ENCODE measurements at regions not wholly inside any gene's neighbourhood (a gene's known extent, or its start where the extent isn't known, plus 50 kb on each side); places are given as distances from the start of the nearest gene placed in this dataset.

- H3K27ac ChIP-seq (ENCODE audit: low read depth, low read length): no peak overlapping the region
- H3K9me3 ChIP-seq (ENCODE audit: control insufficient read depth, insufficient read depth, low read length): no peaks in the 10 kb centered on the region
- no peaks in the 10 kb centered on the region for H3K4me1 ChIP-seq (ENCODE audit: control insufficient read depth, low read length)
- no peaks in the 10 kb centered on the region for H3K9me2 ChIP-seq (replicated peaks; ENCODE audit: control insufficient read depth, low read length)
- H3K79me2 ChIP-seq (ENCODE audit: control insufficient read depth, low read length): no peaks in the 10 kb centered on the region
- no peak for TF ChIP-seq CTCF (IDR thresholded peaks at IDR 0.05; ENCODE audit: low read depth, low read length, poor library complexity, severe bottlenecking)
- no peak for TF ChIP-seq EZH2phosphoT487 (IDR thresholded peaks at IDR 0.05; ENCODE audit: borderline replicate concordance, low read length)
- H3K36me3 ChIP-seq (ENCODE audit: control insufficient read depth, low read length): no peaks in the 10 kb centered on the region
- H3F3A ChIP-seq (ENCODE audit: control insufficient read depth, insufficient read depth): no peaks in the 10 kb centered on the region
- H3K4me2 ChIP-seq (ENCODE audit: low read length): no peak overlapping the region
- H3K27me3 ChIP-seq (ENCODE audit: control insufficient read depth, low read length): no peaks in the 10 kb centered on the region
- H3K4me3 ChIP-seq (ENCODE audit: low read length): no peak overlapping the region
- H4K20me1 ChIP-seq (ENCODE audit: control insufficient read depth, insufficient read depth, low read depth, low read length): no peaks in the 10 kb centered on the region
Observed at GRCh38 chr5:61966296-61966955, 339.6 kb upstream of the KIF2A start.

- no peaks in the 10 kb centered on the region for H3K9me3 ChIP-seq (ENCODE audit: control insufficient read depth, insufficient read depth, low read length)
- H3F3A ChIP-seq (ENCODE audit: control insufficient read depth, insufficient read depth): no peaks in the 10 kb centered on the region
- no peaks in the 10 kb centered on the region for H3K27me3 ChIP-seq (ENCODE audit: control insufficient read depth, low read length)
- no peaks in the 10 kb centered on the region for H3K4me1 ChIP-seq (ENCODE audit: control insufficient read depth, low read length)
- no peak overlapping the region for H3K4me2 ChIP-seq (ENCODE audit: low read length)
- no peak overlapping the region for H3K4me3 ChIP-seq (ENCODE audit: low read length)
- H3K9me2 ChIP-seq (replicated peaks; ENCODE audit: control insufficient read depth, low read length): no peaks in the 10 kb centered on the region
- no peaks in the 10 kb centered on the region for H3K36me3 ChIP-seq (ENCODE audit: control insufficient read depth, low read length)
- H3K27ac ChIP-seq (ENCODE audit: low read depth, low read length): no peak overlapping the region
- H4K20me1 ChIP-seq (ENCODE audit: control insufficient read depth, insufficient read depth, low read depth, low read length): no peaks in the 10 kb centered on the region
- TF ChIP-seq CTCF (IDR thresholded peaks at IDR 0.05; ENCODE audit: low read depth, low read length, poor library complexity, severe bottlenecking) (no peak), EZH2phosphoT487 (IDR thresholded peaks at IDR 0.05; ENCODE audit: borderline replicate concordance, low read length) (no peak)
- no peaks in the 10 kb centered on the region for H3K79me2 ChIP-seq (ENCODE audit: control insufficient read depth, low read length)
Observed at GRCh38 chr5:61966997-61967396, 339.0 kb upstream of the KIF2A start.

GRCh38 chr5:61967681-61968080 is 338.3 kb upstream of the KIF2A start:
- TF ChIP-seq EZH2phosphoT487 (IDR thresholded peaks at IDR 0.05; ENCODE audit: borderline replicate concordance, low read length) (no peak), CTCF (IDR thresholded peaks at IDR 0.05; ENCODE audit: low read depth, low read length, poor library complexity, severe bottlenecking) (no peak)

More at GRCh38 chr5:61967681-61968080, 338.3 kb upstream of the KIF2A start:
- Histone ChIP-seq H3K36me3 (ENCODE audit: control insufficient read depth, low read length) (no peaks in the 10 kb centered on the region), H3F3A (ENCODE audit: control insufficient read depth, insufficient read depth) (no peaks in the 10 kb centered on the region), H4K20me1 (ENCODE audit: control insufficient read depth, insufficient read depth, low read depth, low read length) (no peaks in the 10 kb centered on the region), H3K4me3 (ENCODE audit: low read length) (no peak overlapping the region), H3K4me1 (ENCODE audit: control insufficient read depth, low read length) (no peaks in the 10 kb centered on the region), H3K27ac (ENCODE audit: low read depth, low read length) (no peak overlapping the region), H3K27me3 (ENCODE audit: control insufficient read depth, low read length) (no peaks in the 10 kb centered on the region), H3K4me2 (ENCODE audit: low read length) (no peak overlapping the region), H3K9me2 (replicated peaks; ENCODE audit: control insufficient read depth, low read length) (no peaks in the 10 kb centered on the region), H3K9me3 (ENCODE audit: control insufficient read depth, insufficient read depth, low read length) (no peaks in the 10 kb centered on the region), H3K79me2 (ENCODE audit: control insufficient read depth, low read length) (no peaks in the 10 kb centered on the region)

All from DOHH2 (cell line).